GM11168 (cell line): ENCODE measurements at regions not wholly inside any gene's neighbourhood (a gene's known extent, or its start where the extent isn't known, plus 50 kb on each side); places are given as distances from the start of the nearest gene placed in this dataset.

Experiments
- in situ Hi-C: fragments of 300-500 bp; cut with MboI; formaldehyde crosslinking; loops from one replicate; pipeline ENCODE4 v1.12.0; 2022; ENCODE audit warnings: low sequenced_read_pairs; ENCODE audit not compliant: unreplicated experiment

- in situ Hi-C loops: no loop called here
These were observed 127.3 kb upstream of the DTNBP1 start for GRCh38 chr6:15790116-15790515.

- in situ Hi-C loops: no loop called here
These were observed 124.0 kb upstream of the DTNBP1 start for GRCh38 chr6:15786846-15787245.

- in situ Hi-C loops: no loop called here
These were observed 120.7 kb upstream of the DTNBP1 start for GRCh38 chr6:15783484-15783883.

GRCh38 chr6:15781890-15782289 is 119.1 kb upstream of the DTNBP1 start:
- in situ Hi-C loops: no loop called here

GRCh38 chr6:15781333-15781732 is 118.5 kb upstream of the DTNBP1 start:
- in situ Hi-C loops: no loop called here

GRCh38 chr6:15780437-15780836 is 117.6 kb upstream of the DTNBP1 start:
- in situ Hi-C loops: no loop called here

GRCh38 chr6:15779726-15780125 is 116.9 kb upstream of the DTNBP1 start:
- in situ Hi-C loops: no loop called here

- in situ Hi-C loops: no loop called here
These were observed 113.7 kb upstream of the DTNBP1 start for GRCh38 chr6:15776458-15776980.

- in situ Hi-C loops: no loop called here
These were observed 112.9 kb upstream of the DTNBP1 start for GRCh38 chr6:15775741-15776140.

GRCh38 chr6:15775076-15775634 is 112.3 kb upstream of the DTNBP1 start:
- in situ Hi-C loops: no loop called here

- in situ Hi-C loops: no loop called here
These were observed 111.1 kb upstream of the DTNBP1 start for GRCh38 chr6:15773806-15774410.

- in situ Hi-C loops: no loop called here
These were observed 107.7 kb upstream of the DTNBP1 start for GRCh38 chr6:15770347-15771143.

GRCh38 chr6:15769511-15770018 is 106.7 kb upstream of the DTNBP1 start:
- in situ Hi-C loops: no loop called here

GRCh38 chr6:15768999-15769398 is 106.2 kb upstream of the DTNBP1 start:
- in situ Hi-C loops: no loop called here

GRCh38 chr6:15763837-15764236 is 101.0 kb upstream of the DTNBP1 start:
- in situ Hi-C loops: no loop called here

- in situ Hi-C loops: no loop called here
These were observed 100.5 kb upstream of the DTNBP1 start for GRCh38 chr6:15763364-15763763.

GRCh38 chr6:15761045-15761502 is 98.2 kb upstream of the DTNBP1 start:
- in situ Hi-C loops: no loop called here

GRCh38 chr6:15758631-15759215 is 95.9 kb upstream of the DTNBP1 start:
- in situ Hi-C loops: no loop called here

- in situ Hi-C loops: no loop called here
These were observed 92.7 kb upstream of the DTNBP1 start for GRCh38 chr6:15755526-15755925.

GRCh38 chr6:15754706-15755079 is 91.9 kb upstream of the DTNBP1 start:
- in situ Hi-C loops: no loop called here
